H9 (cell line): ENCODE measurements at regions not wholly inside any gene's neighbourhood (a gene's known extent, or its start where the extent isn't known, plus 50 kb on each side); places are given as distances from the start of the nearest gene placed in this dataset.
"Not testable (repeated sequence)": the region's sequence is repeated elsewhere in the genome, so short reads cannot be mapped to it uniquely, and the experiment has no call there.

Experiments
- DNase-seq: peaks from one replicate; pipeline ENCODE4 v3.0.0-alpha.2; 2017
- H2AFZ ChIP-seq: one replicate; pipeline ENCODE4 v1.6.1; 2013; ENCODE audit warnings: mild to moderate bottlenecking, low read length, control low read depth, moderate library complexity
- H2AK5ac ChIP-seq: 2 replicates; pipeline ENCODE4 v1.6.1; 2013; ENCODE audit warnings: low read length, control low read depth, mixed read lengths; ENCODE audit not compliant: insufficient read length
- H2BK120ac ChIP-seq: one replicate; pipeline ENCODE4 v1.6.1; 2013; ENCODE audit warnings: low read depth, mild to moderate bottlenecking, low read length, control low read depth, inconsistent platforms; ENCODE audit not compliant: poor library complexity, severe bottlenecking
- H2BK12ac ChIP-seq: 2 replicates; pipeline ENCODE4 v1.6.1; 2013; ENCODE audit warnings: low read length, control low read depth, mixed read lengths, low read depth; ENCODE audit not compliant: insufficient read length
- H2BK15ac ChIP-seq: 2 replicates; pipeline ENCODE4 v1.6.1; 2013; ENCODE audit warnings: low read depth, low read length, control low read depth
- H2BK20ac ChIP-seq: one replicate; pipeline ENCODE4 v1.6.1; 2013; ENCODE audit warnings: low read depth, mild to moderate bottlenecking, low read length, control low read depth, inconsistent platforms; ENCODE audit not compliant: poor library complexity, severe bottlenecking
- H2BK5ac ChIP-seq: 2 replicates; pipeline ENCODE4 v1.6.1; 2013; ENCODE audit warnings: low read length, control low read depth, mixed read lengths; ENCODE audit not compliant: insufficient read length
- H3K14ac ChIP-seq: 2 replicates; pipeline ENCODE4 v1.6.1; 2013; ENCODE audit warnings: low read length, control low read depth; ENCODE audit not compliant: insufficient read depth
- H3K18ac ChIP-seq: 2 replicates; pipeline ENCODE4 v1.6.1; 2013; ENCODE audit warnings: low read depth, mild to moderate bottlenecking, mixed read lengths, low read length, control low read depth; ENCODE audit not compliant: insufficient read length
- H3K23ac ChIP-seq: 2 replicates; pipeline ENCODE4 v1.6.1; 2013; ENCODE audit warnings: low read length, control low read depth, mixed read lengths, low read depth; ENCODE audit not compliant: insufficient read length
- H3K23me2 ChIP-seq: 2 replicates; pipeline ENCODE4 v1.6.1; 2013; ENCODE audit warnings: low read depth, mild to moderate bottlenecking, mixed read lengths, low read length, control low read depth; ENCODE audit not compliant: insufficient read length, poor library complexity, severe bottlenecking
- H3K27ac ChIP-seq: 2 replicates; pipeline ENCODE4 v1.5.1; 2013; ENCODE audit warnings: low read length, control low read depth, mixed read lengths, low read depth; ENCODE audit not compliant: insufficient read length
- H3K27me3 ChIP-seq: 2 replicates; pipeline ENCODE4 v1.6.1; 2013; ENCODE audit warnings: low read length, control low read depth, inconsistent platforms; ENCODE audit not compliant: insufficient read depth
- H3K4ac ChIP-seq: 2 replicates; pipeline ENCODE4 v1.6.1; 2013; ENCODE audit warnings: low read depth, mild to moderate bottlenecking, control low read depth, inconsistent platforms, low read length, moderate library complexity
- H3K4me1 ChIP-seq: 2 replicates; pipeline ENCODE4 v1.6.1; 2013; ENCODE audit warnings: low read length, control low read depth, inconsistent platforms; ENCODE audit not compliant: insufficient read depth
- H3K4me2 ChIP-seq: 2 replicates; pipeline ENCODE4 v1.6.1; 2013; ENCODE audit warnings: low read length, control low read depth, mixed read lengths; ENCODE audit not compliant: insufficient read length, insufficient read depth
- H3K56ac ChIP-seq: 2 replicates; pipeline ENCODE4 v1.6.1; 2013; ENCODE audit warnings: low read depth, mild to moderate bottlenecking, mixed read lengths, low read length, control low read depth; ENCODE audit not compliant: insufficient read length
- H3K79me1 ChIP-seq: 2 replicates; pipeline ENCODE4 v1.6.1; 2013; ENCODE audit warnings: low read depth, mild to moderate bottlenecking, moderate library complexity, low read length, control low read depth, inconsistent platforms; ENCODE audit not compliant: insufficient read depth, poor library complexity, severe bottlenecking
- H3K79me2 ChIP-seq: 2 replicates; pipeline ENCODE4 v1.6.1; 2013; ENCODE audit warnings: low read length, control low read depth, inconsistent platforms; ENCODE audit not compliant: insufficient read depth
- H3K9ac ChIP-seq: 2 replicates; pipeline ENCODE4 v1.6.1; 2013; ENCODE audit warnings: low read length, control low read depth, mixed read lengths; ENCODE audit not compliant: insufficient read length; ENCODE audit errors: extremely low read depth
- H3K9me3 ChIP-seq: one replicate; pipeline ENCODE4 v1.6.1; 2013; ENCODE audit warnings: low read depth, low read length, inconsistent platforms; ENCODE audit not compliant: control insufficient read depth
- H3T11ph ChIP-seq: one replicate; pipeline ENCODE4 v1.6.1; 2013; ENCODE audit warnings: mild to moderate bottlenecking, low read length, control low read depth, inconsistent platforms
- H4K20me1 ChIP-seq: one replicate; pipeline ENCODE4 v1.6.1; 2013; ENCODE audit not compliant: control insufficient read depth, insufficient read length, insufficient read depth
- H4K5ac ChIP-seq: 2 replicates; pipeline ENCODE4 v1.6.1; 2013; ENCODE audit warnings: low read depth, mild to moderate bottlenecking, mixed read lengths, low read length, control low read depth; ENCODE audit not compliant: insufficient read length
- H4K8ac ChIP-seq: replicated peaks from 2 replicates; pipeline ENCODE4 v1.6.1; 2013; ENCODE audit warnings: low read length, control low read depth, mixed read lengths, low read depth; ENCODE audit not compliant: insufficient read length
- H4K91ac ChIP-seq: 2 replicates; pipeline ENCODE4 v1.6.1; 2013; ENCODE audit warnings: low read depth, mild to moderate bottlenecking, moderate library complexity, mixed read lengths, low read length, control low read depth; ENCODE audit not compliant: insufficient read length
- H3K27ac Mint-ChIP-seq, 3 experiments: 2 replicates in 2 of 3; 3 replicates in 1 of 3; pipeline ENCODE4 v1.8.0; 2020 to 2021; ENCODE audit warnings: mixed read lengths in 3 of 3, mild to moderate bottlenecking in 1 of 3, moderate library complexity in 1 of 3
- H3K27me3 Mint-ChIP-seq: 2 replicates; pipeline ENCODE4 v1.8.0; 2021; ENCODE audit warnings: low read depth, mild to moderate bottlenecking, moderate library complexity, mixed read lengths
- H3K36me3 Mint-ChIP-seq, 3 experiments: 2 replicates in 2 of 3; 3 replicates in 1 of 3; pipeline ENCODE4 v1.8.0; 2020 to 2021; ENCODE audit warnings: low read depth in 3 of 3, mixed read lengths in 3 of 3; ENCODE audit not compliant: insufficient read depth in 1 of 3
- H3K4me1 Mint-ChIP-seq, 2 experiments: 2 replicates each; pipeline ENCODE4 v1.8.0; 2020; ENCODE audit warnings: mixed read lengths in 2 of 2
- H3K4me3 Mint-ChIP-seq, 2 experiments: 2 replicates in 1 of 2; 3 replicates in 1 of 2; pipeline ENCODE4 v1.8.0; 2020 to 2021; ENCODE audit warnings: mild to moderate bottlenecking in 2 of 2, mixed read lengths in 2 of 2, moderate library complexity in 1 of 2
- H3K9me3 Mint-ChIP-seq, 2 experiments: 2 replicates in 1 of 2; 3 replicates in 1 of 2; pipeline ENCODE4 v1.8.0; 2020; ENCODE audit warnings: mild to moderate bottlenecking in 2 of 2, mixed read lengths in 2 of 2, moderate library complexity in 1 of 2
- CTCF ChIP-seq: fragments of 200-600 bp; sonication (generic); conservative IDR thresholded peaks from 3 replicates; pipeline ENCODE4 v1.8.0; 2021; ENCODE audit warnings: antibody characterized with exemption, mild to moderate bottlenecking
- WGBS: extraction: QIAGEN DNeasy Blood & Tissue Kit; methylation state at CpG from one replicate; pipeline ENCODE4 v1.1.7; 2013; ENCODE audit warnings: missing lambda C conversion rate, low lambda C conversion rate, mixed read lengths; ENCODE audit not compliant: insufficient read length; ENCODE audit errors: extremely low coverage; 5-methylcytosine and 5-hydroxymethylcytosine counted together

DNA sequence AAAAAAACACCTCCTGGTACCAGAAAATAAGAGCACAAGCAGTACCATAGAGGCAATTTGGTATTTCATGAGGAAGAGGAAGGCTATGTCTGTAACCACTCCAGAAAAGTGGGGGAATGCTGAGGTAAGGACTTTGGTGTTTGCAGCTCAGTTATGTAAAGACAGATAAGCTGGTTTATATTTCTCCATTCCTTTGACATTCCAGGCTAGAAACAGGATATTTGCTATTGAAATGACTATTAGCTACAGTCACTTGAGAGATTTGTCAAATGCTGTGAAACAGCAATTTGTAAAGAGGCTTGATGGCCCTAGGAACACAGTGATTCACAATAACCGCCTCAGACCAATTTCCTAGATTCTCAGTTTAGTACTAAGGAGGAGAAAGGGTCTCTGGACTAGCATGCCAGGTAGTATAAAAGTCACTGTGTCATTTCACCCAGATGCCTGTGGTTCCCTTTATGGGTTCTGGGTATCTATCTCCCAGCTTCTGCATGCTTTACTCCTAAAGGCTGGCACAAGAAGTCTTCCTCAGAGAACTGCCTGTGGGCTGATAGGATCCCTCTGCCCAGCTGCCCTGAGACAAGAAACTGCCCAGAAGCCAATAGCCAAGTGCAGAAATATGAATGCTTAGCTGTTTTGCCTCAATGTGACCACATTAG is 80.5 kb downstream of the VCAM1 start:
- no peak overlapping the region for H4K5ac ChIP-seq
- Mint-ChIP-seq H3K4me1 (peaks cover 1 to 7% of the 10 kb centered on the region in 2 experiments; a peak in 3 of 4 replicates), H3K27ac (no peak overlapping the region), H3K4me3 (no peak overlapping the region), H3K9me3 (peaks cover 8 to 9% of the 10 kb centered on the region in 2 experiments; a peak in 3 of 5 replicates), H3K27me3 (no peaks in the 10 kb centered on the region; the same call in 1 of the 2 replicates), H3K36me3 (peaks cover 0 to 7% (median 0%) of the 10 kb centered on the region in 3 experiments; a peak in 3 of 7 replicates)
- no peak overlapping the region for H2BK15ac ChIP-seq
- no peak overlapping the region for H4K8ac ChIP-seq
- H4K20me1 ChIP-seq: no peaks in the 10 kb centered on the region
- no peak overlapping the region for H2AK5ac ChIP-seq
- no peak overlapping the region for H3K14ac ChIP-seq
- no peak for TF ChIP-seq CTCF
- no peaks in the 10 kb centered on the region for H3K27me3 ChIP-seq
- no peak overlapping the region for H2BK20ac ChIP-seq
- no peak overlapping the region for H3K9ac ChIP-seq
- no peak overlapping the region for H4K91ac ChIP-seq
- no peaks in the 10 kb centered on the region for H3K9me3 ChIP-seq
- H3K18ac ChIP-seq: no peak overlapping the region
- no peak overlapping the region for H3K27ac ChIP-seq
- H3K4me1 ChIP-seq: no peaks in the 10 kb centered on the region
- no peak overlapping the region for H2BK120ac ChIP-seq
- H2AFZ ChIP-seq: no peak overlapping the region
- no CpG with 5 or more reads among the region's 1 CpG for WGBS
- no peak for DNase-seq
- H3K56ac ChIP-seq: no peak overlapping the region
- H3K23me2 ChIP-seq: no peaks in the 10 kb centered on the region
- H3K23ac ChIP-seq: no peak overlapping the region
- no peak overlapping the region for H3K4me2 ChIP-seq
- no peaks in the 10 kb centered on the region for H3K79me1 ChIP-seq
- H3T11ph ChIP-seq: no peak overlapping the region
- H3K4ac ChIP-seq: no peak overlapping the region
- H2BK12ac ChIP-seq: no peak overlapping the region
- H2BK5ac ChIP-seq: no peak overlapping the region
- H3K79me2 ChIP-seq: no peaks in the 10 kb centered on the region

- DNase-seq, H3K36me3 Mint-ChIP-seq, H4K8ac ChIP-seq, H2BK120ac ChIP-seq, H3K27ac Mint-ChIP-seq, H3K27me3 ChIP-seq, H3K23ac ChIP-seq, H4K5ac ChIP-seq, H2BK15ac ChIP-seq, H2AK5ac ChIP-seq, H3K4ac ChIP-seq, H3K27me3 Mint-ChIP-seq, H3K9me3 Mint-ChIP-seq, H3K4me1 ChIP-seq, H3K79me2 ChIP-seq, H3K14ac ChIP-seq, H3K23me2 ChIP-seq, H3K4me2 ChIP-seq, H2BK20ac ChIP-seq, H2BK5ac ChIP-seq, H4K91ac ChIP-seq, H3K18ac ChIP-seq, H4K20me1 ChIP-seq, H3K9ac ChIP-seq, H3K9me3 ChIP-seq, H2AFZ ChIP-seq, H3K27ac ChIP-seq, H3T11ph ChIP-seq, H3K4me1 Mint-ChIP-seq, H2BK12ac ChIP-seq, H3K79me1 ChIP-seq, H3K56ac ChIP-seq, H3K4me3 Mint-ChIP-seq: not testable (repeated sequence)
- no CpG with 5 or more reads among the region's 4 CpGs for WGBS
These were observed 81.7 kb downstream of the VCAM1 start for GRCh38 chr1:100801256-100801655.
